NCI-H2171 treated with DMSO at 0.1 percent for 48 hours (cell line): ENCODE measurements at regions not wholly inside any gene's neighbourhood (a gene's known extent, or its start where the extent isn't known, plus 50 kb on each side); places are given as distances from the start of the nearest gene placed in this dataset.
A peak's percentile ranks its signal among the peaks of the same experiment; 100 is the strongest.

ENCODE experiments used
- DNase-seq: peaks from one replicate; lab custom pipeline; 2025; lab: John Stamatoyannopoulos, UW

DNA sequence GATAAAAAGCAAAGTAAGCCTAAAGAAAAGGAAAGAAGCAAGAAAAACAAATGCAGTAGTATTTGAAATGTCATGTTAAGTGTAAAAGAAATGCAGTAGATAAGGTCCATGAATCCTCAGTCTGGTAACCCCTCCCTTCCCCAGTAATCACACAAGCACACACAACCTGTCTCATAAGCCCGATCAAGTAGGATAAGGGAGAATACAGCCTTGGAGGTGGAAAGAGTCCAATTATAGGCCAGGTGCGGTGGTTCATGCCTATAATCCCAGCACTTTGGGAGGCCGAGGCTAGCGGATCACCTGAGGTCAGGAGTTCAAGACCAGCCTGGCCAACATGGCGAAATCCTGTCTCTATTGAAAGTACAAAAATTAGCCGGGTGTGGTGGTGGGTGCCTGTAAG lies 117.9 kb downstream of the GADD45G start:
- DNase-seq, result no peak

DNA sequence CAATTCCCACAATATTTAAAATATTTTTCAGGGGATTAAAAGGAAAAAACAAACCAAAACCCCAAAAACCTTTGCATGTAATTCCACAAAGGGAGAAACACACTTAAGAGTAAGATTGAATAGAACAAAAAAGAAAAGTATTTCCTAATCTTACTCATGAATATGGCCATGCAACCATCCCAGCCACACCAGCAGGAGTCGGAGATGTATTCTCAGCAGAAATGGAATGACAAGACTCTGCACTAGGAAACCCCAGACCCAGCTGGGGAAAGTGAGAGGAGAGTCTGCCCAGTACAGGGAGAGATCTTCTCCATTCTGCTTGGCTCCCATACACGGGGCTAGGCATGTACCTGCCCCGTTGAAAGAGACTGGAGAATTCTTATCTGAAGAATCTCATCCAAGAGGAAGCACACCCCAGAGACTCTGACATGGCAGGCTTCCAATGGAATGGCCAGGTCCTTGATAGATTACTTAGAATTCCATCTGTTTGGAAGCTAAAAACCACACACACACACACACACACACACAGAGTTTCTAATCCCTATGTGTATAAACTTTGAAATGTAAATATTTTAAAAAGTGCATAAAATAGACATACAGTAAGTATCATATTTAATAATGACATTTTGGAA lies 118.8 kb downstream of the GADD45G start:
- DNase-seq, result peak; percentile 86

- DNase-seq, result no peak
Measured at GRCh38 chr9:89724659-89725058, 119.8 kb downstream of the GADD45G start.

DNA sequence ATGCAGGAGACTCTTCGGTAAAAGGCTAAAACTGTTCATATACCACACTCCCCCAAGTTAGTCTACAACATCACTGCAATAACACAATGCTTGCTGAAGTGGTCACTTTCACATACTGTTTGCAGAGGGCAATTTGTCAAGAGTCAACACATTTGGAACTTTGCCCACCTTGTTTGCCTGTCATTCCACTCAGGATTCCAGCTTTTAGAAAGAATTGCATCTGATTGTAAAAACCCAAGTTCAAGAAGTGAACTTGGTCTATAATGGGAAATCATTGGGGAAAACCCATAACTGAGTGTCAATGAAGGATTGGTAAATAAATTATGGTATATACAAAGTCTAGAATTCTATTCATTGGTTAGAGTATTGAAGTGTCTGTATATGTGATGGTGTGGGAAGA lies 120.5 kb downstream of the GADD45G start:
- no peak for DNase-seq

DNA sequence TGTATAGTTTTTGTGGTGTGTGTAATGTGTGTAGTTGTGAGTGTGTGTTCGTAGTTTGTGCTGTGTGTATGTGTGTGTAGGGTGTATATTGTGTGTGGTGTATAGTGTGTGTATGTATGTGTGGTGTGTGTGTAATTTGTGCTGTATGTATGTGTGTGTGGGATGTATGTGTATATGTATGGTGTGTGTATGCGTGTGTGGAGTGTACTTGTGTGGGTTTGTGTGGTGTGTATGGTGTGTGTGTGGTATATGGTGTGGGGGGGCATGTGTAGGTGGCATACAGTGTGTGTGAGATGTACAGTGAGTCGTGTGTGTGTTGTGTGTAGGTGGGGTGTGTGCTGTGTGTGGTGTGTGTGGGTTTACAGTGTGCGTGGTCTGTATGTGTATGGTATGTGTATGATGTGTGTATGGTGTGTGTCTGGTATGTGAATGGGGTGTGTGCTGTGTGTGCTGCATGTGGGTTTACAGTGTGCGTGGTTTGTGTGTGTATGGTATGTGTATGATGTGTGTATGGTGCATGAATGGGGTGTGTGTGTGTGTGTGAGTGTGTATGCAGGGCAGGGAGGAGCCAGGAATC lies 125.2 kb downstream of the GADD45G start:
- no peak for DNase-seq

DNA sequence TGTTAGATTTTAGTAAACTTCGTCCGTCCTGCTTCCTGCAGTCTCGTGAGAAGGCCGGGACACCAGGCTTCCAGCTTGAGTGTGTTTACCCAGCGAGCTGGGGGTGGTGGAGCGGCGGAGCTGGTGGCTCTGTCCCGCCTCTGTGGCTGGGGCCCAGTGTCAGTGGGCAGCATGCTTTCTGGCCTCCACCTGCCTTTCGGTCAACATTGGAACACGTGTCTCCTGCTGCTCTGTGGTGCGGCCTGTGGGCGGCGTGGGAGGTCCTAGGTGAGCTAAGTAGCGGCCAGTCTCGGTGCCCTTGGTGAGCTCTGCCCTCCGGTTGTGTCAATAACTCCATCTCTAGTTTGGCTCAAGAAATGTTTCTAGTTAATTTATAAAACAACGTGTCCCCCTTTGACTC lies 125.9 kb downstream of the GADD45G start:
- DNase-seq, result no peak

DNA sequence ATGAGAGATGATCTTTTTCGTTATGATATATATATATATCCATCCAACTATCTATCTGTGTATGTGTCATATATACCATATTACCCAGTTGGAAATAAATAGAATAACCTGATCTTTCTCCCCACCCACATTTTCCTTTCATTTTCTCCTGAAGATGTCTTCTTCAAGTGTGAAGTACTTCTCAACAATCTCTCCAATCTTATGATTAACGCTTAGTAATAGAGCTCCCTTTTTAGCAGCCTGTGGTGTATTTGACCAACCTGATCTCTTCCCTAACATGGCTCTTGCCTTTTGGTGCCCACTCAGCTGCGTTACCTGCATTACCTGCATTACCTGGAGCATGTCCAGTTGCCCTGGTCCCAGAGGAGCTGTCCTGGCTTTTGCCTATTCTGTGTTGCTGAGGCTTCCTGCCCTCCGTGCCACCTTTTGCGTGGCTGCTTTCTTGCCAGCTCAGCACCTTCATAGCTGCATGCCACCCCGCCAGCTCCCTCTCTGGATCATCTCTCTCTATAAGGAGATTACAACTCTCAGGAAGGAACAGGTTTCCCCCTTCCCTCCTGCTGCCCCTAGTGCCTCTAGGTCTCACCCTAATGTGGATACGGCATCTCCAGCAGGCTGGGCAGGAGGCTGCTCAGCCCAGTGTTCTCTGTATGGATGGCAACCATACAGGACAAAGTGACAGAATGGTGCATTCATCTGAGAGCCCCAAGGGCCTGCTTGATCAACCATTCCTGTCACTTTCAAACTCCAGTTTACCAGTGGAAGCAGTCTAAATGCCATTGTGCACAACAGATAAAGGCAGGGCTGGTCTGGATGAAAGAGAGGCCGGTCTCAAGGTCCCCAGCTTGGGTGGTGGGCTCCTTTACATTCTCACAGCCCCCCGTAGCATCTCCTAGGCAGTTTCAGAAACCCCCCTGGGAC lies 126.7 kb downstream of the GADD45G start:
- DNase-seq, result no peak

GRCh38 chr9:89732295-89732938 lies 127.6 kb downstream of the GADD45G start:
- DNase-seq, result no peak

GRCh38 chr9:89732939-89733324 lies 128.1 kb downstream of the GADD45G start:
- DNase-seq, result no peak

DNA sequence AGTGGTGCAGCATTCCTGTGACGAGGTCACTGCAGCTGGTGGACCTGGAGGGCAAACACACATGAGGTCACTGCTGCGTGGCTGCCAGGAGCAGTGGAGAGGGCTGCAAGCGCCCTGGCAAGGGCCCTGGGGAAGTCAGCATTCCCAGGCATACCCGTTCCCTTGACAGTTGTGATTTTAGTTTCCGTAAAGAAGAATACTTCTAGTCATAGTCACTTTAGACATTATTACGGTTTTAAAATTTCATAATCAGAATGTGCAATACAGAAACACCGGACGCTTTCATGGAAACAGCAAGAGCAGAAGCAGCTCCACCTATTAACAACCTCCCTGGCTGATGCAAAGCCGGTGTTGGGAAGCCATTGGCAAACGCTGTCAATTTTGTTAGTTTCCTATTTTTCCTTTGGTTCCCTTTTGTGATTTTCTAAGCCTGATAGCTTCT lies 129.8 kb downstream of the GADD45G start:
- DNase-seq, result no peak

DNA sequence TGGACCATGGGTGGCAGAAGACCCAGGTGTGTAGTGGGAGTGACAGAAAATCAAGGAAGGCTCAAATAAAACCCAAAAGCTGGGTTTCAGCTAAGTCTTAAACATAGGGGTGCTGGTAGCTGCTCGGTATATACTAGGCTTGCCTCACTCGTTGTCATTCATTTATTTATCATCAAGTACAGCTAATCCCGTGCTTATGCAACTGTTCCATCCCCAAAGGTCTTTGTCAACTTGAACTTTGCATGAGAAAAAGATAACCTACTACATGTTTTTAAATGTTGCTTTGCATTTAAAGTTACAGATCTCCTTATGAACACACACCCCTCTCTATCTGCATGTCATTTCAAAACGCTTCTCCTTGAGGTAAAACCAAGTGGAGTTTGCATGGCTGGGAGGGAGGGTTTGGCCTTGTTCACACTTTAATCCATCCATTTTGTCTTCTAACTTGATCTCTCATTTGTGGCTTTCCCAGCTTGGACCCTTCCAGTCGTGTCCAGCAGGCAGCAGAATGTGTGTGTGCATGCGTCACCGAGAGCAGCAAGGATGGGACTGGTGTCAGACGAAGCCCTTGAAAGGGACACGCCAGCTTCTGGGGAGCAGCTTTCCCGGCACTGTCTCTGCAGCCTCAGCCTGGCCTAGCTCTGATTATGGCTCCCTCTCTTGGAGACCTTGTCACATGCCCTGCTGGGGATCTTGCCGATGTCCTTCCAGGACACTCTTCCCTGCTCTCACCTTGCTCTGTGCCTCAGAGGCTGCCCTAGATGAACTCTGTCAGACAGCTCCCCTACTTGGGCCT lies 133.5 kb downstream of the GADD45G start:
- no peak for DNase-seq

DNA sequence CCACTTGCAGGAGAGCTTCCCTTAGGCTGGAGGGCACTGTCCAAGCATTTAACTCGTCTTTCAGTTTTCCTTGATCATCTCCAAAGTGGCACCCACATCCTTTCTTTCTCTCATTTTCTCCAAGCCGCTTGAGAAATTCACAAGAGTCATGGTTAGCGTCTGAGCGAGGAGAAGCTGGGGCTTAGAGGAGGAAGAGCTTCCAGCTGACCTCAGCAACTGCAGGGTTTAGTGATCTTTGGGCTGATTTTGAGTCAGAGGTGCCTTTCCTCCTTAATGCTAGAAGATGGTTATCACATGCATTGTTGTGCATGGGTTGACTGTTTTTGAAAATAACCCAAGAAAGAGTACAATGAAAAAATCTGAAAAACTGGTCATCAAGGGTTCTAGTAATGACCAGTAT lies 134.7 kb downstream of the GADD45G start:
- DNase-seq, result no peak

GRCh38 chr9:89739916-89740315 lies 135.1 kb downstream of the GADD45G start:
- DNase-seq, result no peak

DNA sequence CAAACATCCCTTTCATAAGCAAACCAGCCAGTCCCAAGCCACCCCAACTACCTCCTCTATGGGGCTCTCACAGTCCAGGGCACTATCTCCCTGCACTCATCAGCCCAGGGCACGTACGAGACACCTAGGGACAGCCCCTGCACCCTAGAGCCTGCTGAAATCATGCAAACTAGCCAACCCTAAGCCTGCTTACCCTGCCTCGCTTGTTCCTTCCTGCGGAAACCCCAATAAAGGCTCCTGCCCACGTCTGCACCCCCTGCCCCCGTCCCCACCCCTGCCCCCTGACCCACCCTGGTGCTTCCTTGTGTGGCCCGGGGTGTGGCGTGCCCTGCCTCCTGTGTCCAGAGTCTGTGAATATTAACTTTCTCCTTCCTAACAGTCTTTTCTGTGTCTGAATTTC lies 135.9 kb downstream of the GADD45G start:
- no peak for DNase-seq

- no peak for DNase-seq
Measured at GRCh38 chr9:89742660-89743059, 137.8 kb downstream of the GADD45G start.

GRCh38 chr9:89743216-89743572 lies 138.4 kb downstream of the GADD45G start:
- DNase-seq, result no peak

DNA sequence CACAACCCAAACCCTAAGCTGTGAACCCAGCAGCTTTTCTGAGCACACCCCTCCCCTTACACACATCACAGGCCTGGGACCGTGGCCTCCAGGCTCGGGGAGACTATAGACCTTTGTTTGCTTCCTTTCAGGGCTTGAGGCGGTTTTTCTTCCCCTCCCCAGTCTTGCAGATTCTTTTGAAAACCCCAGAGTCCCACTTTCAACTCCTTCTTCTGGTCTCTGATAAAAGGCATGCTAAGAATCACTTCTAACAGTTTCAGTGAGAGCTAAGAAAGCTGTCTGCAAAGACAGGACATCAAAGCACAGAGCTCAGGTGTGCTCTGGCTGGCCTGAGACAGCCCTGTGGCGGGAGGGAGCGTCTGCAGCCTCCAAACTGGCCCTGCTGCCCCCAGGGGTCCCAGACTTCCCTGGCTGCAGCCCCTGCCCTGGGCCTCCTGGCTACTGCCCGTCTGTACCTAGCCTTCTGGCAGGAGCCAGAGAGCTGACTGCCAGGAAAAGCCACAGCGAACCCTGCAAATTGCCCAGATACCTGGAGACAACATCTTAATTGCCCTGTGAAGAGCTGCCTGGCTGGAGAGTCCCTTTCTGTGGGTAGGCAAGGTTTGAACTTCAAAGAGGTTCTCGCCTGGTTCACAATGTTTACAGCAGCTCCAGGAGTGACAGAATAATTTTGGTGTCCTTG lies 138.9 kb downstream of the GADD45G start:
- DNase-seq, result no peak

- DNase-seq, result no peak
Measured at GRCh38 chr9:89744255-89744648, 139.4 kb downstream of the GADD45G start.

GRCh38 chr9:89744730-89745129 lies 139.9 kb downstream of the GADD45G start:
- no peak for DNase-seq

DNA sequence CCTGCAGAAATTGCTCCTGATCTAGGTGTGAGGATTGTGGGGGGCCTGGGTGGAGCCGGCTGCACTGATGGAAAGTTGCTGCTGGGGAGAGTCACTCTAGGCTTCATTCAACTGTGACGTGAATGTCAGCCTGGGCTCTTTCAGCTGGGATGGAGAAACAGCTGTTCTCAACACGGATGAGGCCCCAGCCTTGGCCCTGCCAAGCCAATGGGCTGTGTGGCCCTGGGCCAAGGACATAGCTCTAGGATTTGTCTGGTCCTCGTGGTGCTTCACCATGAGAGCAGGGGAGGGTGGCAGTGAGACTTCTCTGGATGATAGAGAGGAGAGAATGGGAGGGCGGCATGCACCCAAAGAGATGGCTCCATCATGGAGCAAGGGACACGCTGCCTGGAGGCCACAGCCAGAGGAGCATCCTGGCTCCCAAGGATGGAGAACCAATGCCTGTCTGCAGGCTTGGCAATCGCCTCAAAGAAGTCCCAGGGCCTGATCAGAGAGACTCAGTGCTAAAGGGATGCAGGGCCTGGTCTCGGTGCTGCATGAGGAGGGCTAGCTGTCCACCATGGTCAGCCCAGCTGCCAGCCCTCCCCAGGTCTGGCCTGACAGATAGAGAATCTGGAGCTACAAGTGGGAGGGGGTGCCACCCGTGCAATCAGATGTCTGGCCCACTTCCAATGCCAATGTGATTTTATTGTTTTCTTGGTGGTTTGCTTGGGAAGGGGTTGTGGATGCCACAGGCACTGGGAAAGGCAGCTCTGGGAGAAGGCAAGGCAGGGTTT lies 141.0 kb downstream of the GADD45G start:
- peak; percentile 15 for DNase-seq
